GM12878 (cell line): ENCODE measurements at regions not wholly inside any gene's neighbourhood (a gene's known extent, or its start where the extent isn't known, plus 50 kb on each side); places are given as distances from the start of the nearest gene placed in this dataset.
"Not testable (repeated sequence)": the region's sequence is repeated elsewhere in the genome, so short reads cannot be mapped to it uniquely, and the experiment has no call there.

ENCODE experiments used
- ATAC-seq: fragments of 200-7000 bp; cut with Tn5 transposase; 3 replicates; pipeline ENCODE4 v1.9.1; 2020; ENCODE audit warnings: mild to moderate bottlenecking, moderate library complexity
- BruUV-seq: library from RNA; stranded (reverse); fragments of 400-500 nt; replicated peaks from 2 replicates; lab custom pipeline; 2021; lab: Mats Ljungman, UMichigan
- CTCF ChIA-PET: fragments of 300-600 bp; sonication (Branson Sonifier 250); formaldehyde crosslinking; extraction: SDS; loops from one replicate; lab custom pipeline; 2021; ENCODE audit warnings: inconsistent platforms; lab: Yijun Ruan, JAX
- POLR2A ChIA-PET: fragments of 350-600 bp; formaldehyde crosslinking; extraction: SDS; loops from one replicate; lab custom pipeline; 2021; ENCODE audit warnings: inconsistent platforms; lab: Charles Lee
- RAD21 ChIA-PET: fragments of 300-600 bp; sonication (Branson Sonifier 250); formaldehyde crosslinking; loops from one replicate; lab custom pipeline; 2023; ENCODE audit warnings: antibody characterized with exemption; ENCODE audit not compliant: unreplicated experiment; lab: Charles Lee
- SMC1A ChIA-PET: fragments of 300-600 bp; sonication (Branson Sonifier 250); formaldehyde crosslinking; loops from one replicate; lab custom pipeline; 2023; ENCODE audit not compliant: unreplicated experiment, uncharacterized antibody; lab: Charles Lee
- DNase-seq: peaks from one replicate; pipeline ENCODE4 v3.0.0-alpha.2; 2011; ENCODE audit warnings: low read depth, low spot score
- FAIRE-seq: peaks from 3 replicates; lab custom pipeline; 2011; peaks lifted over from hg19 to GRCh38; lab: Jason Lieb, UNC
- H2AFZ ChIP-seq: 2 replicates; pipeline ENCODE4 v1.6.0; 2011; ENCODE audit warnings: low read depth, low read length, control low read depth; ENCODE audit not compliant: control insufficient read depth
- H3K27ac ChIP-seq: 2 replicates; pipeline ENCODE4 v1.5.1; 2011; ENCODE audit warnings: control low read depth; ENCODE audit not compliant: control insufficient read depth, insufficient read depth
- H3K27me3 ChIP-seq, 2 experiments: replicated peaks in 1 of 2; 2 replicates each; pipeline versions ENCODE4 v1.6.0 to v1.6.1; 2011; ENCODE audit warnings: low read length in 1 of 2; ENCODE audit not compliant: control insufficient read depth in 2 of 2, insufficient read depth in 2 of 2
- H3K36me3 ChIP-seq, 2 experiments: 2 replicates each; pipeline ENCODE4 v1.5.1; 2011; ENCODE audit warnings: low read length in 1 of 2; ENCODE audit not compliant: control insufficient read depth in 2 of 2, insufficient read depth in 2 of 2
- H3K4me1 ChIP-seq: 2 replicates; pipeline ENCODE4 v1.6.1; 2011; ENCODE audit warnings: mild to moderate bottlenecking, low read length, moderate library complexity, mixed read lengths; ENCODE audit not compliant: control insufficient read depth, insufficient read depth
- H3K4me2 ChIP-seq: 2 replicates; pipeline ENCODE4 v1.6.0; 2011; ENCODE audit warnings: control low read depth; ENCODE audit not compliant: control insufficient read depth, insufficient read depth
- H3K4me3 ChIP-seq: fragments of 200-600 bp; sonication (generic); 2 replicates; pipeline ENCODE4 v1.5.1; 2016
- H3K79me2 ChIP-seq: 2 replicates; pipeline ENCODE4 v1.6.0; 2011; ENCODE audit warnings: low read length; ENCODE audit not compliant: control insufficient read depth, insufficient read depth
- H3K9ac ChIP-seq: 2 replicates; pipeline ENCODE4 v1.8.0; 2011; ENCODE audit warnings: low read length, control low read depth, mixed read lengths; ENCODE audit not compliant: control insufficient read depth, insufficient read depth
- H3K9me3 ChIP-seq: replicated peaks from 3 replicates; pipeline ENCODE4 v1.5.1; 2011; ENCODE audit warnings: mild to moderate bottlenecking, low read length; ENCODE audit not compliant: control insufficient read depth, insufficient read depth
- H4K20me1 ChIP-seq: 2 replicates; pipeline ENCODE4 v1.6.0; 2011; ENCODE audit not compliant: control insufficient read depth, insufficient read depth
- ATF2 ChIP-seq: IDR thresholded peaks from 2 replicates; pipeline ENCODE4 v1.6.1; 2012; ENCODE audit warnings: low read length, inconsistent platforms
- IKZF1 ChIP-seq: fragments of 450-650 bp; conservative IDR thresholded peaks from 2 replicates; pipeline ENCODE4 v1.6.1; 2017; ENCODE audit warnings: antibody characterized with exemption, mild to moderate bottlenecking
- IKZF2 ChIP-seq, 2 experiments: fragments of 450-650 bp; IDR thresholded peaks; 2 replicates each; pipeline ENCODE4 v1.6.1; 2017; ENCODE audit warnings: mild to moderate bottlenecking in 2 of 2, moderate library complexity in 2 of 2
- PAX5 ChIP-seq: IDR thresholded peaks from 2 replicates; pipeline ENCODE4 v1.6.1; 2011; ENCODE audit warnings: low read depth, low read length, borderline replicate concordance
- PRDM15 ChIP-seq: fragments of 450-650 bp; formaldehyde crosslinking; IDR thresholded peaks from 2 replicates; pipeline ENCODE4 v1.4.0; 2020; ENCODE audit warnings: mild to moderate bottlenecking, moderate library complexity
- RAD21 ChIP-seq: IDR thresholded peaks from 2 replicates; pipeline ENCODE4 v1.6.1; 2011; ENCODE audit warnings: mild to moderate bottlenecking, low read depth, low read length, moderate library complexity; ENCODE audit not compliant: insufficient read depth
- ZBTB4 ChIP-seq: fragments of 450-650 bp; formaldehyde crosslinking; IDR thresholded peaks from 2 replicates; pipeline ENCODE4 v1.4.0; 2022; ENCODE audit warnings: mild to moderate bottlenecking, moderate library complexity
- WGBS: methylation state at CpG from one replicate; pipeline ENCODE4 v1.1.6; 2016; ENCODE audit warnings: low lambda C conversion rate; ENCODE audit not compliant: insufficient replicate concordance, insufficient coverage; ENCODE audit errors: missing lambda C conversion rate; 5-methylcytosine and 5-hydroxymethylcytosine counted together
- in situ Hi-C: fragments of 300-500 bp; cut with MboI; formaldehyde crosslinking; loops from 9 replicates; pipeline ENCODE4 v1.14.3; 2018; ENCODE audit warnings: mixed read lengths
- intact Hi-C: fragments of 100-400 bp; cut with micrococcal nuclease; formaldehyde crosslinking; loops from one replicate; pipeline ENCODE4 v1.14.2; 2022; ENCODE audit not compliant: unreplicated experiment

GRCh38 chr1:120942218-120942944 lies 52.8 kb downstream of the PPIAL4A start (continued):
- TF ChIP-seq ATF2: peak; percentile 85
- peak; percentile 96 for TF ChIP-seq PRDM15 (CRISPR knock-in tag)
- peak; percentile 66 for TF ChIP-seq PAX5
- TF ChIP-seq RAD21: 0 out of 2 replicates have a peak, but pooled peaks have one; percentile 5
- TF ChIP-seq IKZF1: 0 out of 2 replicates have a peak, but pooled peaks have one; percentile 41
- TF ChIP-seq IKZF2 (IDR thresholded peaks at IDR 0.05): peak; percentile 76 to 85
- TF ChIP-seq ZBTB4: peak; percentile 95
- TF ChIP-seq, all 136 proteins: peak for 52; not testable (repeated sequence) for 84

GRCh38 chr1:120942945-120943319 lies 53.4 kb downstream of the PPIAL4A start:
- H3K4me1 ChIP-seq, H3K9ac ChIP-seq, H4K20me1 ChIP-seq, FAIRE-seq, H2AFZ ChIP-seq, DNase-seq, CTCF ChIA-PET, H3K9me3 ChIP-seq, SMC1A ChIA-PET, H3K27ac ChIP-seq, H3K27me3 ChIP-seq, ATAC-seq, H3K36me3 ChIP-seq, BruUV-seq, RAD21 ChIA-PET, in situ Hi-C loops, H3K4me3 ChIP-seq, POLR2A ChIA-PET, H3K79me2 ChIP-seq, H3K4me2 ChIP-seq: not testable (repeated sequence)
- WGBS: no CpG with 5 or more reads among the region's 9 CpGs
- intact Hi-C loops: loop anchor here (10.0 kb wide), 1 partner anchor 88 kb away; no protein-coding TSS in a partner anchor
